Fibroblast of skin of scalp (primary cell): ENCODE measurements at regions not wholly inside any gene's neighbourhood (a gene's known extent, or its start where the extent isn't known, plus 50 kb on each side); places are given as distances from the start of the nearest gene placed in this dataset.

Experiments used
- DNase-seq: peaks from one replicate; pipeline ENCODE4 v3.0.0-alpha.2; 2013

DNA sequence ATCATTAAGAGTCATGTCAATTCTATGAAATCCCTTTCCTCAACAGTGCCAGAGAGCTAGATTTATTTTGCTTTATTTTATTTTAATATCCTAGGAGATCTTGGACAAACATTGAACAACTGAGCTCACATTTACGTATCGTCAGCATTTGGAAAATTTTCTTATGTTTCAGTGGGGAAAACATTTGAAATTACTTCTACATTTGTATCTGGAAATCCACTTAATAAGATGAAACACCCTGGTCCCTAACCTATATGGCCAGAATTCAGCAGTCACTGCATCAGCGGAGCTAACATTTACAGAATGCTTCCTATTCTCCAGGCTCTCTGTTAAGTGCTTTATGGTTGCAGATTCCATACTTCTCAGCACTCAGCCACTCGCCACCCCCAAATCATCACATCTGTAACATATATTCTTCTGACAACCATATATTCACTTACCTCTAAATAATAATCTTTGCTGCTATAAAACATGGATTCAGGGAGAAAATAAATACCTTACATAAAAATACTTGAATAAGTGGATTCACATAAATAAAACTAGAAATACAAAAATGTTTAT is 773.9 kb downstream of the JRKL start:
- no peak for DNase-seq

DNA sequence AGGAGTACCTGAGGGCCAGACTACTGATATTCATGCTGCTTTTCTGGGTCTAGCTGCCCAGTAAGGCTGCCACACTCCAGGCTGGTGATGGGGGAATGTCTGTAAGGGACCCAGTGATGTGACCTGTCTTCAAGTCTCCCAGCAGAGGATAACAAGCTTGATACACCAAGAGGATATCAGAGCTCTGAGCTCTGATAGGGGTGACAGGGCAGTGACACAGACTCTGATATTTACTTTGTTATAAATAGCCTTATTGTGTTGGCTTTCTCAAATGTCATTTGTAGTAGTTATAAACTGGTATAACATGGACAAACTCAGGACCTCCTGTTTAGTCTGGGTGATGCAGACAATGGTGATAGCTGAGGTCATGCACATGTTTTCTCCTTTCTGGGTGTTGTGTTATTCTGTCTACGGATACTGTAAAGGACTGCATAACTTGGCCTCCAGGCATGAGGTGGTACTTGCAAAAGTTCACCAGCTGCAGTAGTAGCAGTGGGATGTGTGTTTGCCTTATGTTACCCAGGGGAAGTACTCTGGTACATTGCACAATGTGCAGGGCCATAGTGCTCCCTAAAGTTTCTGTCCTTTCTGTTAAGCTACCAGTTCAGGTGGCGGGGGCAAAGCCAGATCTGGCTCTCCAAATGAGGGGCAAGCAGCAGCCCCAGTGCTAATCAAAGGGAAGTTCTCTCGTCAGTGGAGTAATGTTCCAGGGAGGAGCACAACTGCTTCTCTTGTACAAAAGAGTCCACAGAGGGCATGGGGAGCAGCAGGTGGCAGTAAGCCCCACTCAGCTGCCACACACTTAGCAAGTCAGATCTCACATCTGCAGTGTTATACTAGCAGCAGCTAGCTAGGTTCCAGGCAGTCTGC is 812.2 kb downstream of the JRKL start:
- no peak for DNase-seq

DNA sequence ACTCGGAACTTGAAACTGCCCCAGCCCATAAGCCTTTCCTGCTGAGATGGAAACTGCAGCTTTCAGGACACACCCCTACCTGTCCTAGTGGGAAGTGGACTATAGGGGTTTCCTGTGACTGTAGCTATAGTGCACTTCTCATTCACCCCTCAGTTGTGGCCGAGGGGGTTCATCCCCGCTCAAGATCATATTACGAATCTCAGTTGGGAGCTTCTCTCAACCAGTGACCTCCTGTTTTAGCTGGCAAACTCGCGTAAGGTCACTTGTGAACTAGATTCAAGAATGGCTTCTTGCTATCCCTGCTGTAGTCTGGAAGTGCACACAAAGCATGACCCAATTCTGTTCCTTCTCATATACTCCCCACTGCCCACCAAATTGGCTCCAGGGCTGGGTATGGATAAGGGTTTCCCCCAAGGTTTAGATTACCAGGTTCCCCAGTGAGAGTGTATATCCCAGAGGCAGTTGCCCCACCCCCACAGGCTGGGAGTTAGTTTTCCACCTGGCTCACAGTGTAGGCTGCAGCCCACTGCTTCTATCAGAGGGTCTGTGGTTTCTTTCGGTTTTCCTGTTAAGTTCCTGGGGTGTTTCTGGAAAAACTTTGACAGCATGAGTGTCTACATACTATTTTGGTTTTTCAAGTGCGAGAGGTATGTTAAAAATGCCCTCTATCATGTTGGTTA is 812.9 kb downstream of the JRKL start:
- DNase-seq, result no peak

DNA sequence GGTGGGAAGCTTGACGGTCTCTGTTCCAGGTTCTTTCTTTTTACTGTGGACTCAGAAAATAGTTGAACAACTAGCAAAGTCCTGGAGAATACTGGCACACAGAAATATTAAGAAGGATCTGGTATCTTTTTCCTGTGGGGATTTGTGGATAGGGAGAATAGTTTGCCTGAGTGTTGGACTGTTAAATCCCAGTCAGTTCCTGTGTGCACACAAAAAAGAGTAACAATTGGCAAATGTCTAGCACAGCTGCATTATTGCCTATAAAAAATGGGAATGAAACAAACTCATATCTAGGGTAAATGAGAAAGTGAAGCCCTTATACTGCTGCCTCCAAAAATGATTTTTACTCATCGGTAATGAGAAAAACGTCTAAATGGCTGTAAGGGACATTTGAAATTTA is 828.2 kb downstream of the JRKL start:
- no peak for DNase-seq

DNA sequence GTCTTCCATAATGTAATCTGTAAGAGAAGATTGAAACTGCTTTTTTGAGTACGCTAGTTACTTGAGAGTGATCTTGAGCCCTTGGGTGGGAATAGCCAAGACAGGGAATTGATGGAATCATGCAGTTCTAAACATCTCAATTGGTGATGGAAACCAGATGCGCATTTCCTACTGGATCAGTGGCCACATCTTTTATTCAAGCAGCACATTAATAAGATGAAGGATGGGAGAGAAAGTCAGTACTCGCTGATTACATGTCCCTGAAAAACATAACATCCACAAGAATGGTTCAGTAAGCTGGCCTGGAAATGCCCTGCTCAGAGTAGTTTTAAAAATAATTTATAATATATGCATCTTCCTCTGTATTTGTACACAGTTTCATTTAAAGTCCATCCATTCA is 833.8 kb downstream of the JRKL start:
- DNase-seq, result no peak

DNA sequence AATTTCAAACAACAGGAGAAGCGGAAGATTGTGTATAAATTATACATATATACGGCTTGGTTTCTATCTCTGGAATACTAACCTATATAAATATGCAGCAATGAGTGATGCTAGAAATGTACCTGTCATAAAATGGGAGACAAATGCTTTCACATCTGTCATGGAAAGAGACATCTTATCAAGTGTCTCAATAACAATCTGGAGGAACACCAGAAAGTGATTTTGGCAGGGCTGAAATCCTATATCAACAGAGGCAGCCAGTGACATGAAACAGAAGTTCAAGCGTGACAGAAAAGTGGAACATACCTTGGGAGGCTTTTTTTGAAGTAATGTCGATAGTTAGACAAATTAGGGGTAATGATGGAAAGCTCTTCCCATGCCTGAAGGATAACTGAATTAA is 834.6 kb downstream of the JRKL start:
- DNase-seq, result no peak

DNA sequence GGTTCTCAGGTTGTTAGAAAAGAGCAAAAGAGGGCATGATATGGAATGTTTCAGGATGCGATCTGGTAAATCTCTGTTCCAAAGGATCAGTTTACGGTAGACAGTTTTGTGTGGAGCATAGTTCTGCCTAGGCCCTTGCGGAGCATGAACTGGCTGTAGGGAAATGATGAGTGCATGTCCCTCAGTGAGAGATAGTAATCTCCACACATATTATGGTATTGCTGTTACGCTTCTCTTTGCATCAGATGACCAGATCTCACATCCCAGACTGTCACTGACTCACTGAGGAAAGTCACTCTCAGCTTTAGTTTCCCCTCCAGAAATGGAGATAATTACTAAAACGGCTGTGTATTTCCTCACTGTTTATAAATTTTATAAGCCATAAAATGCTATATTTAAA is 836.0 kb downstream of the JRKL start:
- no peak for DNase-seq

DNA sequence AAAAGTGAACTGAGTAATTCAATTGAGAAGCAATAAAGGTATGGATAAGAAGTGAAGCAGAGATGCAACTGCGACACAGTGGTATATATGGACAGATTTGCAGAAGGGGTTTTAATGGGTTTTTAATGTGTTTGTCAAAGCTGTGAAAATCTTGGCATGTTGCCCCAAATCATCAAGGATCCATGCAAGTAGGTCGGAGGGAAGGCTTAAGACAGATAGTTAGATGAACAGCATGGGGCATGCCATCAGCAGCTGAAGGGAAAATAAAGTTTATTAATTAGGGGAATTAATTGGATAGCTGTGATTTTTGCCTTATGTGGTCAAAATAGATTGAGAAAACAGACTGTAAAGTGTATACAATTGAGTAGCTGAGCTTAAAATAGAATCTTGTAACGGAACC is 840.1 kb downstream of the JRKL start:
- DNase-seq, result no peak

DNA sequence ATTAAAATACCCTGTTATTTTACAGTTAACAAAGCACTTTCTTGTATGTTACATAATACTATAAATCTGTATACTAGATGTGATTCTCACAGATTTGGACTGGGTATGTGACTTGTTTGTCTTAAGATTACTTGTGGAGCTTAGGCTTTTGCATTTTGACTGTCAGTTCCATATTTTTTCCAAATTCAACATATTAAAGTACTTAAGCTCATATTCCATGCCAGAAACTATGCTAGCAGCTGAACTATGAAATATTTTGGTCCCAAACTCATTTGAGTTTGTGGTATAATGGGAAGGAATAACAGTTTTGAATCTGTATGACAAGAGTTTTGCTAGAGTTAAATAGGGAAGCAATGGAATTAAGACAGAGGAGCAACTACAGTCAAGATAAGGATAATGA is 841.4 kb downstream of the JRKL start:
- DNase-seq, result no peak

DNA sequence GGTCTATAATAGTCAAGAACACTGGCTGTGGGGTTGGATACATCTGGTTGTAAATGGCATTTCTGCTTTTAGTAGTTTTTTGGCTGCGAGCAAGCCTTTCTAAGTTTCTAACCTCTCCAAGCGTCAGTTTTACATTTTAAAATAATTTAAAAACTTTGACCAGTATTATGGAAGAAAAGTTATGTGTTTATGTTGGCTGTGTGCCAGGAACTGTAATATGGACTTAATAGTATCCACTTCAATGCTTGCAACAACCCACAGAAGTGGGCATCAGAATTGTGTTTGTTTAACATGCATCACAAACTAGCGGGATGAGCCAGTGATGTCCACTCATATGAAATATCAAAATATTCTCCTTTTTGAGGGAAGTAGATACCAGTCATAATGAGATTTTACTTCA is 844.2 kb downstream of the JRKL start:
- DNase-seq, result no peak

DNA sequence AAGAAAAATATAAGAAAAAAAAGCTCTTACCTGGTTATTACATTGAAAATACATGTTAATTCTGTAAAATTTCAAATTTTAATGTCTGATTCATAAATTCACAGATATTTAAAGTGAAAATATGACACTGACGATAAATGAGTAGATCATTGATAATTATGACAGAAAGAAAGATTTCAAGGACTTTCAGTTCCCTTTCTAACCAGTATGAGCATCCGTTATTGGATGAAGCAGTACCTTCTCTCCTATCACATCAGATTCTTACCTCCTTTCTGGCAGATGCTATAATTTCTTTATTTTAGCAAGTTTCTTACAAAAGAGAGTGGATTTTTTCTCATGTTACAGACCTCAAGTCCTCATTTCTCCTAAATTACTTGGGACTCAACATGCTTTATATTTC is 847.3 kb downstream of the JRKL start:
- no peak for DNase-seq

DNA sequence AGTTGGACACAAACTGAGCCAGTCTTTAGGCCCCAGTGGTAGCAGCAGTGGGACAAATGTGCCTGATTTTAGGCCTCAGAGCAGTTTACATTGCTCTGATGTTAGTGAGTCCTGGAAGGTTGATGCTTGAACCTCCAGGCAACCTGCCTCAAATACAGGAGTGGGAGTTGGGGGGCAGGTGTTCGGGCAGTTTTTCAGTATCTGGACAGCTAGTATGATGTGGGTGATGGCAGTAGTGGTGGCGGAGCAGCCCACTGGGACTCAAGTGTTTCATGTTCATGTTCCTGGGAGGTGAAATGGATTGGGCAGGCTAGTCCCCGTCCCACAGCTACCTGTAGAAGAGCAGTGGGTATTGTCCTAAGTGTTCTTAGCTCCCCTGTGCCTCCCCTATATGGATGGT is 857.8 kb downstream of the JRKL start:
- DNase-seq, result no peak

DNA sequence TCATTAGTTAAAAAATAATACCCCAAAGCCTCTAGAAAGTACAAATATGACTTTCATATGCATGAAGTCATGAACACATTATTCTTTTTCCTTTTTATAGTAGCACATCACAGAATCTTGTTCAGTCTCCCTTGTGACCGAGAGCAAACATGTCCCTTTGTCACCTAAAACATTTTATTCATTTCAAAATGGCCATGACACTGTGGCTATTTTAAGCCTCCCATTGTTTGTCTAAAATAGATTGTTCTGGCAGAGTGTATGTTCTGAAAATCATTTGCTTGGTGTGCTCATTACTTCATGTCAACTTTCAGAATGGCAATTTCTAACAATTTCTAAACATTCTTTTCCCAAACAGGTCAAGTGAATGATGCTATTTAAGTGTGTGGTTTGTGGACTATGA is 865.0 kb downstream of the JRKL start:
- no peak for DNase-seq

DNA sequence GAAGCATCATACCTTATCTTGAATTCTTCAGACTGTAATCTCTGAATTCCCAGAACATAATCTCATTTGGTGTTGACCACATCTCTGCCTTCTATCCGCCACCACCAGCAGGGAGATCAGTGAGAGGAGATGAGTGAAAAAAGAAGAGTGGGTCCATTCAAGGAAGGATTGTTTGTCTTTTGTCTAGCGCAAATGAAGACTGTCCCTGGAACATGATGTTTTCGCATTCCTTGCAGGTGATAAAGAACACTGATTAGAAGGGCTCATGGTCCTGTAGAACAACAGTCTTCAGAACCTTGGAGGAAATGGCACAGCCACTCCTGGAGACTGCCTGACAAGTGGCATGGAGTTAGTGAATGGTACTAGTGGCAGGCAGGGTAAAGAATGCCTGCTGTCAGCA is 869.6 kb downstream of the JRKL start:
- no peak for DNase-seq

DNA sequence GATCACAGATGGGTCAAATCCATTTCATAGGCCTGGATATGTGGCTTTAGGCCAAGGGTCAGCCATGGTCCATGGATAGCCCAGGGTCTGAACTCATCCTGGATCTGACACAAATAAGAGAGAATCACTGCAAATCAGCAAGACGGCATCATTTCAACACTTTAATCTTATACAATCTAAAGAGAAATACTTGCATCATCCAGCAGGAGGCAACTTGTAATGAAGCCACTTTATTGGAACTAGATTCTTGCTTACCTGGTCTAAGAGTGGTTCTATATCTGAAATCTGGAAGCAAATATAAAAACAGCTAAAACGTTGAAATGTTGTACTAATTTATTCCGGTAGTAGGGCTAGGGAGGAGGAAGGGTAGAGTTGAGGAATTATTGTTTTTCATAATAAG is 870.1 kb downstream of the JRKL start:
- DNase-seq, result no peak

DNA sequence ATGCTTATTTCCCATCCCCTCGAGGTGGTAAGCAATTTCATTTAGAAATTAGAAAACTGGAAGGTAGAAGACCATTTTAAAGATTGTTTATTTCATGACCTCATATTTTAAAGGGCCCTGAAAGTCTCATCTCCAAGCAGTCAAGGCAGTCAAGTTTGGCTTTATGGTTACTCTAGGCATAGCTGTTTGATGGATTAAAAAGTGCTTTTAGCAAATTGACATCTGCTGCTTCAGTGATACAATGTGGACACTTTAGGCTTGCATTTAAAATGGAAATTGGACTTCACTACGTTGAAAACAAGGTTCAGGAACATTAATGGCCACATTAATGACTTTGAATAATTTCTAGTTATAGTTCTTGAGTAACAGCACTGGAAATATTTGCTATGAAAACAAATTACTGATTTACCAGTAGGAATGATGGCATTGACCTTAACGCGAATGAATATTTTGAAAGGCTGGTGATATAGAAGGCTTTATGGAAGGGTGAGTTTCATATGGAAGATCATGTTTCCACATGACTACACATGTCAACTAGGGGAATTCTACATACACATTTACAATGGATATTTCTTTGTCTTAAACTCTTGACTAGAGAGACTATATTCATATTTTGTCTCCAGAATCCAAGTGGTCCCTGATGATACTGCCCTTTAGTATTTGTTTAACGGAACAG is 873.5 kb downstream of the JRKL start:
- no peak for DNase-seq

DNA sequence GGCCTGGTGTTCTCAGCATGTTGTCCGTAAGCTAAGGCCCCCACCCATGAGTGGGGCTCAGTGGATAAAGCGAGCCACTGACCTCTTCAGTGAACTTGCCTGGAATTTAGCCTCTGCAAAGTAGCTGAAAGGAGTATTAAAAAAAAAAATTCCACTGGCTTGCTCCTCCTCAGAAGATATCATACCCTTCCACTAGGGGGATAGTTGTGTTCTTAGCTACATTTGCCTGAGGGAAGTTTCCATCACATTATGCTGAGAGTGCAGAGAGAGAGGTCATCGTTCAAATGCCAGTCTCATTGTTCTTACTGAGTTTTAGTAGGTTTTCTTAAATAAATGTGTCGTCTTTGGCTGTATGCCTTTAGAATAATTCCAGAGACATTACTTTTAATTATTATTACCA is 879.7 kb downstream of the JRKL start:
- DNase-seq, result no peak

DNA sequence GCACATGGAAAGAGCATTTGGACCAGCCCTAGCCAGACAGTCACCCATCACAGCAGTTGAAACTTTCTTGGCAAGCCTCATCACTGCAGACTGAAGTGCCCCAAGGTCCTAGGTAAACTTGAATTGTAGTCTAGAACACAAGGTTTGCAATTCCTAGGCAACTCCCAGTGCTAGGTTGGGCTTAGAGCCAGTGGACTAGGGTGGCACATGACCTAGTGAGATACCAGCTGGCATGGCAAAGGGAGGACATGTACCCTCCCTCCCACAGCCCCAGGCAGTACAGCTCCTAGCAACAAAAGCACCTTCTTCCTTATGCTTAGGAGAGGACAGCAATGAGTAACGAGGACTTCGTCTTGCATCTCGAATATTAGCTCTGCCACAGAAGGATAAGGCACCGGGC is 889.5 kb downstream of the JRKL start:
- no peak for DNase-seq

DNA sequence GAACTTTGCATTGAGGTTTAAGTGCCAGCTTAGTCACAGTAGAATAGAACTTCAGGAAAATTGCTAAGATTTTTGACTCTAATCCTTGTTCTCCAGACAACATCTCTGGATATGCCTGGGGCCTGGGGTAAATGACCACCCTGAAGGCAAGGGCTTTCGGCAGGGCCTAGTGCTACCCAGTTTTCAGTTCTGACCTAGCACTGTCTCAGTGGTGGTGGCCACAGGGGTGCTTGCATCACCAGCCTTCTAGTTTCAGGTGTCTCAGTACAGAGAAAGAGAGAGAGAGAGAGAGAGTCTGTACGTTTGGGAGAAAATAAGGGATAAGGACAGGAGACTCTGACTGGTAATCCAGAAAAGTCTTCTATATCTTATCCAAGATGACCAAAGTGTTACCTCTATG is 890.5 kb downstream of the JRKL start:
- no peak for DNase-seq

DNA sequence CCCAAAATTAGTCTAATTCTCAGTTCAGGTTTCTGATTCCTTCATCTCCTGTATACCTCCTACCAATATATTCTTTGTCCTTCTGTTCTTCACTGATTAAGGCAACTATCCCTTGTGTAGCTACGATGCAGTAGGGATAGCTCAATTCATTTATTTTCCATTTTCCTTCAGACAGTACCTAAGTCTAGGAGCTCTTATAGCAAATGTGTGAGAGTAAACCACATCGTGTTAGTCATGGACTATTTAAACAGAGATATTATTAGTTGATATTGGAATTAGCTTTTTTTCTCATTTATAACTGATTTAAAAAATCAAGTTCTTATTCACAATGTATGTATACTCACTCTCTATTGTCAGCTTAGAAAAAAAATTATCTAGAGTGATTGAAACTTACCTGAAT is 900.0 kb downstream of the JRKL start:
- no peak for DNase-seq

DNA sequence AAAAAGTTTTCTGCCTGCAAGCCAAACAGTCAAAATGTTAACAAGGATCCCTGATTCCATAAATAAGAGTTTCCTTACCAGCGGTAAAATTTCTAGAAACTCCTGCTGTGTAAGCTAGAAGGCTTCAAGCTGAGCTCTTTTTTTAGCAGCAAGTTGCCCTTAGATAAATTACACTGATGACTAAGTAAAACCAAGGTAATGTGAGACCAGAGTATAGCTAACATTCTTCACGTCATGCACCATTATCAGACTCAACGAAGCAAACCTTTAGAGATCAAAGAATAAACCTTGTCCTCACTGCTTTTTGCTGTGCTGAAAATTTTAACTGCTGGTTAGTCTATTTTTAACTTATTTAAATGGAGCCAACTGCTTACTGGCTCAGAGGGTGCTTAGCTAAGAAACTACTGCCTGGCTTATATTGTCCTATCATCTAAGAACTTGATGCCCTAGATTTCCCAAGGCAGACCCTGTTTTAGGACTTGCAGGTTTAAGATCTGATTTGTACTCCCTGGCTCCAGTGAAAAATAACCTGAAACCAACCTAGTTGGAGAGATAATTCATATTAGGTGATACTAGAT is 900.7 kb downstream of the JRKL start:
- DNase-seq, result no peak

DNA sequence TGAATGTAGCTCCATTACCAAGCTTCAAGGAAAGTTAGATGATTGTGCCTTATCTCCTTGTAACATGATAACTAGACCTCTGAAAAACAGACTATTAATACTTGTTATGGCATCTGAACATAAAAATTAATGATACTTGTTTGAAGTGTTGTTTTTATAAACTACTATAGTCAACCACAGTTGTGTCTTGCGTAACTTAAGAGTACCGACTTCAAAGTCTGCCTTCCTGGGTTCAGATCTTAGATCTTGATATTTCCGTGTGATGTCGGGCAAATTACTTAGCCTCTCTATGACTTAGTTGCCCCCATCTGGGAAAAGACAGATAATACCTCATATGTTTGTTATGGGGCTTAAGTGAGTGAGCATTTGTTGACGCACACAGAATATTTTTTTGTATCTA is 906.5 kb downstream of the JRKL start:
- no peak for DNase-seq

DNA sequence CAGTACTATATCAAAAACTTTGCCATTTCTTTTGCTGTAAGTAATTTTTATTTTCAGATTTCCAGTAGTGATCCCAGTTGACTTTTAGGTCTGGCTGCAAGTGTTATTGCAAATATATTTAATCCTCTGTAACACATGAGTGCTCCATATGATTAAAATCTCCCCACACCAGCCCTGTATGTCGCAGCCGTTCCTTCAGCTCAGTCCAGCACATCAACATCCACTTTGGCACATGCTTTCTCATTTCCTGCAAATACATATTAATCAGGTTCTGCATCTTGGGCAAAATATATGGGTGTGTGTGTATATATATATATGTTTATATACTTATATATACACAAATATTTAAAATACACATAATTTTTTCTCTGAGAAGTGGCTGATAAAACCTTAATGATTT is 919.5 kb downstream of the JRKL start:
- DNase-seq, result no peak
